Hematopoietic multipotent progenitor cell treated with erythropoietin and hydrocortisone succinate and interleukin-3 and kit ligand, for 15 days (in vitro differentiated cells): ENCODE measurements at regions not wholly inside any gene's neighbourhood (a gene's known extent, or its start where the extent isn't known, plus 50 kb on each side); places are given as distances from the start of the nearest gene placed in this dataset.

Source experiments
- DNase-seq: peaks from one replicate; pipeline ENCODE4 v3.0.0-alpha.2; 2015; ENCODE audit warnings: low spot score

DNA sequence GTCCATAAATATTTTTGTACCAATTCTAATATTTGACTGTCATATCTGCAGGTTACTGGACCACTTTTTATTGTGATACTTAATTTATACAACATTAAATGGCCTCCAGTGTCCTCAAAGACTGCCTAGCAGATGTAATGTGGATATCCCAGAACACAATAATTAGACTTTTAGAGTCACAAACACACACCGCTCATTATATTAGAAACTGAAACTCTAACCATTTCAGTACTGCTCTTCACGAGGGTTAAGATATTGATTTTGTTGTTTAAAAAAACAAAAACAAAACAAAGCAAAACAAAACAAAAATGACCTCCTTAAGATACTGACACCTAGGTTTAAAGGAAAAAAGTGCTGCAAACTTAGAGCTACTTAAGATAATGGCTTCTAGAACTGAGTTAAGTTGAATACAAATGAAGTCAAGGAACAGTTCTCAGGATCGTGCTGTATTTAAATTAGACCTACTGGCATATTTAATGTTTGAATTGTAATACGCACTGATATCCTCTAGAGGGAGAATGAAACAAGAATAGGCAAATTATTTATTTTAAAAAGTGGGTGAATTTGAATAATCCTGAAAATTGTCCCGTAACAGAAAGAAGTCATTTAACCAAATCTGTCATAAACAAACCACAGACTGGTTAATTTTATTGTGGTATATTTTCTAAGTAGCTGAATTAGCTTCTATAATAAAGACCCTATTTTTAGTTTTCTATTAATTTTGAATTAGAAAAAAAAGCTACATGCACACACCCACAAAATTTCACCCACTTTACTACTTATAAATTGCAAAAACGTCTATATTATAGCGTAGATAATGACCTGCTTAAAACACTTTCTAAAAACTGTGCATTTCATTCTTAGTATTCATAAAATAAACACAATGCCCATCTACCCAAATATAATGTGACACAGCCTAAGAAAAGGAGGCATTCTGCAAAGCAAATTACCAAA is 395.2 kb upstream of the DCN start:
- DNase-seq = no peak

DNA sequence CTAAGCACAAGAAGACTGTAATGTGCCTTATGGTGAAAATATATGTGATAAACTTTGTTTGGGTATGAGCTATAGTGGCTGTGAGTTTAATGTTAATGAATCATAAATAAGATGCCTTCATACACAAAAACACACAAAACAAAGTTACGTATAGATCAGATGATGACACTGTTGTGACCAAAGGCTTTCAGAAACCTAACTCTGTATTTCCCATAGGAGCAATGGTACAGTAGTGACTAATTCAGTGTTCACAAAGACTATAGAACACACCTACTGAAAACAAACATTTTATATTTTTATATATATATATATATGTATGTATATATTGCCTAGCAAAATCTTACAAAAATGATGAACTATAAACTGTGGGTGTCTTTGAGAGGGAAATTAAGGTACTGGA is 393.8 kb upstream of the DCN start:
- DNase-seq = no peak

DNA sequence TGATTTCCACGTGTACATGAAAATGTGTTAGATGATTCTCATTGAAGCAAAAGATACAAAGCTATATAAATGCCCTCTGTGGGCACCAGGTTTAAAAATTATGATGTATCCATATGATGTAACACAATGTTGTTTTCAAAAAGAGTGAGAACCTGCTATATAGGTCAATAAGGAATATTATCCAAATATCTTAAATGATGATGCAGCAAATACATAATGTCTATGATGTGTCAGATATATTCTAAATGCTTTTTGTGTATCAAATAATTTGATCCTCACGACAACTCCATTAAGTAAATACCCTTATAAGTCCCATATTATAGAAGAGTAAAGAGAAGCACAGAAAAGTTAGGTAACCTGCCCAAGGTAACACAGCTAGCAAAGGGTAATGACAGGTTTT is 393.0 kb upstream of the DCN start:
- DNase-seq = no peak

DNA sequence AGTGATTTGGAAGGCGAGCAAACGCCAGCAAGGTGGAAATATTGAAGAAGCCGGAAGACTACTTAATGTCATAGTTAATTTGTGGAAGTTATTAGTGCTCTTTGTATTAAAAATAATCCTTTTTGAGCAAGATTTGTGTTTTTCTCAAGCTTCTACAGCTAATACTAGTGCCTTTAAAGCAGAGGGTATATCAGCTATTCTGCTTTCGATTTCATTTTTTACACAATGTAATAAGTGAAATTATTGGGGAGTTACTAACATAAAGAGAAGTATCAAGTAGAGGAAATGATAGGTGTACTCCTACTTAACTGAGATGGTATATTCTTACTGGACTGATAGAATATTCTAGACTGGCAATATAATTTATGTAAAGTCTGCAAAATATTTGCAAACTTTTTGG is 392.4 kb upstream of the DCN start:
- no peak for DNase-seq

DNA sequence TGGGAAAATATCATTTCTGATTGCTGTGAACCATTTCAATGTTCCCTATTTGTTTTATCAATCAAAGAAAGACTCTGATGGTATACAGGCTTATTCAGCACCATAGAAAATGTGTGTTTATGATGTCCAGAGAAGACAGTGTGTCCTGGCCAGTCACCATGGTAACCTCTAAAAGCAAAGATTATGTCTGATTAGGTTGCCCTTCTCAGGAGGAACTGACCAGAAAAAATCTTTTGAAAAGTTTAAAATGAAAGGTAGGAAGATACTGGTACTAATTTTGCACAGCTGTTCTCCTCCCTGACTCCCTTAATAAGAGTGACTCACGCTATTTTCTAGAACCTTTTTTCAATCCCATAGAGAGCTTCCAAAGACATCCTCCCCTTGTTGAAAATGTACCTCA is 391.8 kb upstream of the DCN start:
- DNase-seq = no peak

DNA sequence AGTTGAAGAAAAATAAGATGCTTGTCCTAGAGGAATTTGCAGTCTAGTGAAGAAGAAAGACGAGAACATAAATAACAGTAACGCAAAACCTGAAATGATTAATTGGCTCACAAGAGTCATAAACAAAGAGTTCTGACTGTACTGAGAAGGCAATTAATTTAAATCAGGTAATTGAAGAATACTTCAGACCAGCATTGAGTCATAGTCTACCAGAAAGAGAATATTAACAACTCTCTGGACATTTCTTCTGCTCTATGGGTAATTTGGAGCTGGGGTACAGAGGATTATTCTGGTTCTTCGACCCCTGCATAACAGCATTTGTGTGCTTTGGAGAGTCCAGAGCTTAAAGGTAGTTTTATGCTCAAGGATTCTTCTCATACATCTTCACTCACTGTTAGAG is 390.3 kb upstream of the DCN start:
- DNase-seq = no peak

DNA sequence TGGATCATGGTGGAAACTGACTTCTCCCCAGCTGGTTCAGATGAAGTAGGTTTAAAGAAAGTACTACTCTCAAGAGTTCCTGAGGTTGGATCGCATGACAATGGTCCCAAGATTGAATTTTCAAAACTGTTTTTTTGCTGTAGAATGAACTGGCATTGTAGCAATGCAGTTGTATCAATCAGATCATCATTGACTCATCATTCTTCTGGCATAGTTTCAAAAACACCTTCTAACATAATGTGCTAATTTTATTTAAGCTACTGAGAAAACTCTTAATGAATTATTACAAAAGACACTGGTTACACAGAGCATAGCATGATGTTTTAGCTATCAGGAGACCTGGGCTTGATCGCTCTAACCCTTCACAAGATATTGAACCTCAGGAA is 384.5 kb upstream of the DCN start:
- DNase-seq = no peak

DNA sequence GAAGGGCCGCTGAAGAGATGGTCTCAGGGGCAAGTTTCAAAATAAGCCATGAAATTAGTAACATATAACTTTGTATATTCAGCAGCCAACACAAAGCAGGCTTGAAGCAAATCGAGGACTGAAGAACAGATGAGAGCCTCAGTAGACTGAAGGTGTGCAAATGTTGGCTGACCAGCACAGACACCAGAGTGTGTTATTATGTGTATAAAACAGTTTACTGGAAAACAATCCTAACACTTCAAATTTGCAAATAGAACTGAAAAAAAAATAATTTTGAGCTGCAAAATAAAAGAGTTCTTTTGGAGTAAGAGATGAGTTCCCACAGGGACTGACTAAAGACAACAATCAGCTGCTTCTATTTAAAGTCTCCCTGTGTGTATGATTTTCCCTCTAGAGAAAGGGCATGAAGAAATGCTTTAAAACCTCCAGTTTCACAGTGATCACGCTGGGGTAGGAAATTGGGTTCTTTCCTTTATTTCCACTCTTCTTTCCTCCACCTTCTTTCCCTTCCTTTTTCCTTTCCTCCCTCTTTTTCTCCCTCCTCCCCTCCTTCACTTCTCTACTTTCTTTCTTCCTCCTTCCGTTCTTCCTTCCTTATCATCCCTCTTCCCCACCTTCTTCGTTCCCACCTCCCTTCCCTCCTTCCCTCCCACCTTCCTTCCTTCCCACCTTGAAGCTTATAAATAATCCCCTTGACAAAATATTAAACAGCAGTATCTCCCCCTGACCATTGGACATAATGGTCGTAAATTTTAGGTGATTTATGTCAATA is 383.9 kb upstream of the DCN start:
- DNase-seq = no peak

DNA sequence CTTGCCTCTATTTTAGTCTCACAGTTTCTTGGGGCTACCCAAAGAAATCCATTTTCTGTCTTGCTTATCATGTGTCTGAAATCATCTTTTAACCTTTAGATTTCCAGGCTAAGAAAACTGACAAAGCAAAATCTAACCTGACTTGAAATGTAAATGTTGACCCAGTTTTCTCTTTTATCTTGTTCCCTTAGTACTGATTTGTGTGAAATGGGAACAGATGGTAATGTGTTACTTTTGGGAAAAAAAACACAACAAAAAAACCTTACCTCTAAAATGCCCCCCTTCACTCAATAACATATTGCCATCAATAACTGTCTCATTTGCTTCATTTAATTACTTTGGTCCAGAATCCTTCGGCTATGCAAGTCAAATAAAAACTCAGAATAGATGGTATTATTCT is 383.2 kb upstream of the DCN start:
- no peak for DNase-seq

DNA sequence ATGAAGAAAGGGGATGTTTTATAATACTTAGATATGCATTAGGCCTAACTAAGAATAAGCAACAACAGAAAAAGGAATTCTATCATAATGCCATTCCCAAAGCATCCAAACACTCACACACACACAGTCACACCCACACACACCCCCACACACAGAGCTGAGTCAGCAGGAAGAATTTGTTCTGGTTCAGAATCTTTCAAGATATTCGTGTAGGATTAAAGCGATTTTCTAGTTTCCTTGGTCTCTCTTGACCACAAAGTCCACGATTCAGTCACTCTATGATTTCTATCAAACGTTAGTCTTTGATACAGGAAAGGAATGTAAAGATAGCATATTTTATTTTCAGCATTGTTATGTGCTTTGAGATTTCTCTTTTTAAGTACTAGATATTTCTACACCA is 382.6 kb upstream of the DCN start:
- DNase-seq = no peak

DNA sequence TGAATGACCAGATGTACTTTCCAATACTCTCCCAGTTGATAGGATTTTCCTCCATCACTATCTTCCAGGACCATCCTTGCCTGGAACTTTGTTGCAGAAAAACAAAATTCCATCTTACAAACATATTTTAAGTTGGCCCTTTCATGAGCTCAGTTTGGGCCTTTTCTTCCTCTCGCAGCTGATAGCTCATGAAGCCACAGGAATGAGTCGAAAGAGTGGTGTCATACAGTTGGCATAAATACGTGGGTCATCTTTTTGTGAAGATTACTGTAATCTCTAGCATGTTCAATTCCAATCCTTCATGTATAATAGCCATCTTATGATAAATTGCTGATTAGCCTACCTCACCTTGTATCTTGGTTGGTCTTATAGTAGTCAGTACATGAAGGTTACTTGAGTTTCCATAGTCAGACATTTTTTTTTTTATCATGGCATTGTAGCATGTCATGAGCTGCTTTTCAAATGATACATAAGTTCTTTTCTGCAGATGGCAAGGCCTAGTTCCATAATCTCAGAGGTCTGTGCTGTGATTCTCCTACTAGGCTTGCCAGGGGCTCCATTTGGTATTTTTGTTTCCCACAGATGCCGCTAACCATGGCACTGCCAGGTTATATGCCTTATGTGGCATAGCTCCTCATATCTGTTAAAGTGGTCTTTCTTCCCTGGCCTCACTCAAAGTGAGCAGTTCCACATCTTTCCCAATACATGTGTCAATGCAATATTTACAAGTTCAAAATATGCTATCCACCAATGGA is 380.6 kb upstream of the DCN start:
- no peak for DNase-seq

DNA sequence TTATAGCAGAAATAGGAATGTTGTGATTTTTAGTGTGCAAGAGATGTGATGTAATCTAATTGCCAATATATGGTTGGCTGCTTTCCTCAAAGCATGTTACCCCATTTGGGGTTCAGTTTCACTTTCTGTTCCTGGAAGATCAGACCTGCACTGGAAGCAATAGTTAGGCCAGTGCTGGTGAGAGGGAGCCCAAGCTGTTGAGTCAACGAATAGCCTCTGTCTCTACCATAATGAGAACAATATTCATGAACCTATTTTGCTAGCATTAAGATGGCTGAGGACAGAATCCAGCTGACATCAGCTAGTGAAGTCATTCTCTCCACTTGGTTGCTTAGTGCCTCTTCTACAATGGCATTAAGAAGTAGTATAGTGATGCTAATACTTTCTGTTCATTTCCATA is 379.9 kb upstream of the DCN start:
- no peak for DNase-seq

DNA sequence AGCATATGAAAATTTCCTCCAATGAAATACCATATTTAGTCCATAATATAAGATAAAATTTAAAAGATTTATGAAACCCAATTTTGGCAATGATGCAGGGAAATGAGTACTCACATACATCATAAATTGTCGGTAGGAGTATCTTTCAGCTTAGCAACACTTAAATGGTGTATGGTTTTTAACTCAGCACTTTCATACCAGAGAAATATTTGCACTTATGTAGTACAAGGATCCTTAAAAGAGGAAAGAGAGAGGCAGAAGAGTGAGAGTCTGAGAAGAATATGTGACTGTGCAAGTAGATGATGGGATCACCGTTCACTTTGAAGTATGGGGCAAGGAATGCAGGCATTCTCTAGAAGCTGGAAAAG is 379.3 kb upstream of the DCN start:
- no peak for DNase-seq

DNA sequence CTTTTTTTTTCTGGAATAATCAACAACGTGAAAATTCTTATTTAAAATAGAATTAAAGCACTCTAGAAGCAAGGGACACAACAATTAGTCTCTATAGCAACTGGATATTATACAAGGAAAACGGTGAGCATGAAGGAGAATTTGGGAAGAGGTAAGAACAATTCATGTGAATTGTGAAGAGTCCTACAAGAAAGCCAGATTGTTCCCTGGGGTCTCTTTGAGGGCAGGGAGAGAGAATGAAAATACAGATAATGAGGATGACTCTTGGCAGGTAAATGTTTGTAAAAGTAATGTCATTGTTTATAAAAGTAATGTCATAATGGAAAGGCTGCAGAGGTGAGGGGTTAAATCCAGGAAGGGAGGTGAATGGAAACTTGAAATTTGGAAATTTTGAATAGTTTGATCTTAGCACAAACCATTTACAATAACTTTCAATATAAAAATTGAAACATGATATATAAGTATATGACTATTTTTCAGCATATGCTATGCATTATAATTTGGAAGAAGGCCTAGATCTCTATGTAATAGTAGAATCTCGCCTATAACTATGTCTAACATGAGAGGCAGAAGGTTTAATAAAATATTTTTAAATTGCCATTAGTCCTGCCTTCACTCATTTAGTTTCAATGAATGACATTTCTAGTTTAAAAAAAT is 378.8 kb upstream of the DCN start:
- DNase-seq = no peak

DNA sequence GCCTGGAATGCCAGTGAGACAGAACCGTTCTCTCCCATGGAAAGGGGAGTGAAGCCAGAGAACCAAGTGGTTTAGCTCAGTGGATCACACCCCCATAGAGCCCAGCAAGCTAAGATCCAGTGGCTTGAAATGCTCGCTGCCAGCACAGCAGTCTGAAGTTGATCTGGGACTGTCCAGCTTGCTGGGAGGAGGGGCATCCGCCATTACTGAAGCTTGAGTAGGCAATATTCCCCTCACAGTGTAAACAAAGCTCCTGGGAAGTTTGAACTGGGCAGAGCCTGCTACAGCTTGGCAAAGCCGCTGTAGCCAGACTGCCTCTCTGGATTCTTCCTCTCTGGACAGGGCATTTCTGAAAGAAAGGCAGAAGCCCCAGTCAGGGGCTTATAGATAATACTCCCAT is 374.3 kb upstream of the DCN start:
- no peak for DNase-seq

DNA sequence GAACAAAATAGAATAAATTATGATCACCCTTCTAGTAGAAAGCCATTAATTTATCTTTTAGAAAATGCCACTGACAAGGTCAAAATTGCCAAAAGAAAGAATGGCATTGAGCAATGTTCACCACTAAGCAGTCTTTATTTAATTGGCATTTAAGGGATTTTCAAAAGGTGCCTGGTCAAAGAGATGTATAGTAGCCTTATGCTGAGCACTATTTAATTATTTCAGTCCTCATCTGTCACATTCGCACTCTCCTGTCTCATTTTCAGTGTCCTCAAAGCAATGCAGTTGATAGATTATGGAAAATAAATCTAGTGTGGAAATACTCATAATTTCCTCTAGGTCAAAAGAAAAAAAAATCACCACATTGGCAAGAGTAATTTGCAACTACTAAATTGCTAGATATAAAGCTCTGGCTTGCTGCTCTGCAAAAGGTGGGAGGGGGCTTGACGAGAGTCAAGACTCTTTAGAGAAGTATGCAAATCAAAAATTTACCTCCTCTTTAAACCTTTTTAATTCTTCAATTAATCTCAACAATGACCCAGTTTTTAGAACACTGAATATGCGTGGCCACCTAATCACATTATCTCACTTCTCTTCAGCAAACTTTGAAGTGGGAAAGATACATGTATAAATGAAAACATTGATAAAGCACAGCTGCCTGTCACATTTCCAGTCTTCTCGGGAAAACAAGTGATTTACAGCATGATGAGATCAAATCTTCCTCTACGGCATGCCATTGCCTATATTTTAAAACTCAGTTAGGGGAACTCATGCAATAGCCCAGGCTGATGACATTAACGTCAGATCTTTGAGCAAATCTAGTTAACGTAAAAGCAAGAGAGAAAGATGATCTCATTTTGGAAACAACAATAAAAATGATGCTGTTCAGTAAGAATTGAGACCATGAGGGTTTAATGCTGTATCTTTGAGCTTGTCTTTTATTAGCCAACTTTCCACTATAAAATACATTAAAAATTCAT is 373.1 kb upstream of the DCN start:
- DNase-seq = no peak

DNA sequence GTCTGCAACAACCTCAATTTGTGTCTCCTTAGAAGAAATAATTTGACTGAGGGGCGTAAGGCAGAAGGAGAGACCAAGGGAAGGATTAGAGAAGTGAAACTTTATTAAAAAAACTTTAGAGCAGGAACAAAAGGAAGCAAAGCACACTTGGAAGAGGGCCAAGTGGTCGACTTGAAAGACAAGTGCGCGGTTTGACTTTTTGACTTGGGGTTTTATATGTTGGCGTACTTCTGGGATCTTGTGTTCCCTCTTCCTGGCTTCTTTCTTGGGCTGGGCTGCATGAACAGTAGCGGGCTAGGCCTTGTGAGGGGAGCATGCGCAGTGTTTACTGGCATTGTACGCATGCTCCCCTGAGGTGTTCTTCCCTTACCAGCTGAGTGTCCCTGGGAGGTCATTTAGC is 369.3 kb upstream of the DCN start:
- no peak for DNase-seq

DNA sequence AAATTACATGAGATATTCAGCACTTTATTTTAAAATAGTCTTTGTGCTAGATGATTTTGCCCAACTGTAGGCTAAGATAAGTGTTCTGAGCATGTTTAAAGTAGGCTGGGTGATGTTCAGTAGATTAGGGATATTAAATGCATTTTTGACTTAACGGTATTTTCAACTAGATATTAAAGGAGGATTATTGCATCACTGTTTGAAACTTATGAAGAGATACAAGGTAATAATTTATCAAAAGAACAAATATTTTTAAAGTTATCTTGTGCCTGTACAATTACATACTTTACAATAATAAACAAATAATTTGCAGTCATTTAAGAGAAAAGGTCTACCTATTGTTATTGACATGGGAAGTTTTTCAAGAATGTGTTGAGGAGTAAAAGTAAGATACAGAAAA is 368.6 kb upstream of the DCN start:
- DNase-seq = no peak

DNA sequence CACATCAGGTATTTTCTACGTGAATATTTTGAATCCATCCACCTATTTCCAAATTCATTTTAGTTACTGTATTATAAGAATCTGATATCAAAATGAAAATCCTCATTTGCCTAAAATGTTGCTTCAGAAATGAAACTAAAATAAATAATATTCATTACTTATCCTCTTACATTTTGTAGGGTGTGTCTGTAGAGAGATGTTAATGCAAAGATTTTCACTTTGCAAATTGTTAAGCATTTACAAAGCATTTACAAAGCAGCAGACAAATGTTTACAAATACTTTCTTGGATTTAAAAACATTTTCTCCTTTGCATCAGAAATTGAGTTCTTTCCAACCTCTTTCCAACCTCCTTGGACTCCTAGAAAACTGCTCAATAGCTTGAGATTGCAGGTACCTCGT is 360.0 kb upstream of the DCN start:
- DNase-seq = no peak

DNA sequence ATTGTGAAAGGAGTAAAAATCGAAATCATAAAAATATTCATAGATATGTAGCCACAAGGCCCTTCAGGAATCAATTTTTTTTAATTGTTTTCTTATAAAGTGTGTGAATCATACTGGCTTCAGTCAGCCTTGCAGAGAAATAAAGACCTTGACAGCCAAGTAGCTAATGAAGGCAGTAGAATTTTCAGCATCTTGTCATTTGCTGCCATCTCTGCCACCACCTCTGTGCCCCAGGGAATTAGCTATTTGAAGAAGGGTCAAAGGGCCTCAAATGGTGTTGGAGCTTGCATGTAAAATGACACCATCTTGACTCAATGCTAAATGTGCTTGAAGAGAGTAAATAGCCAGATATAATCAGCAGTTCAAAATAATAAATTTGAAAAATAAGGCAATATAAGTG is 359.4 kb upstream of the DCN start:
- no peak for DNase-seq

DNA sequence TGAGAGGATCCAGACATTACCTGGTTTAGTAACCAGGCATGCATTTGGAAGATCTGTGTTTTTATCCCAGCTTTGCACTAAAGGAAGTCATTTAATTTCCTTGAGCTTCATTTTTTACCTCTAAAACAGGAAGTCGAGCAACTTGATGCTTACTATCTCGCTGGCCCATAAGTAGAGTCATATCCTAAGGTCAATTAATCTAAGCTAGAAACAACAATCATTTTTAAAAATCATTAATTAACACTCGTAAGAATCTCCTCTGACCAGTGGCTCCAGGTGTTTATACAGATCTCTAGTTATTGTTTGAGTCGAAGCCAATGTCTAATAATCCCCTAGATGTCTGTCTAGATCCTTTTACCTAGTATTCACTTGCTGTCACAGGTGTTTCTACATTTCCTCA is 355.8 kb upstream of the DCN start:
- DNase-seq = no peak
